Astrocyte (in vitro differentiated cells and primary cell): ENCODE measurements at regions not wholly inside any gene's neighbourhood (a gene's known extent, or its start where the extent isn't known, plus 50 kb on each side); places are given as distances from the start of the nearest gene placed in this dataset.

ENCODE experiments used
- DNase-seq: peaks from one replicate; pipeline ENCODE4 v3.0.0-alpha.2; 2010; ENCODE audit warnings: low read depth
- FAIRE-seq: peaks from 2 replicates; lab custom pipeline; 2011; peaks lifted over from hg19 to GRCh38; lab: Jason Lieb, UNC
- H2AFZ ChIP-seq: 2 replicates; pipeline ENCODE4 v1.6.0; 2012; ENCODE audit warnings: low read depth, low read length, inconsistent platforms
- H3K27ac ChIP-seq: 2 replicates; pipeline ENCODE4 v1.5.1; 2011; ENCODE audit warnings: low read depth, low read length, inconsistent platforms
- H3K27me3 ChIP-seq: 2 replicates; pipeline ENCODE4 v1.6.0; 2011; ENCODE audit warnings: low read length, inconsistent platforms; ENCODE audit not compliant: insufficient read depth
- H3K36me3 ChIP-seq: 2 replicates; pipeline ENCODE4 v1.5.1; 2011; ENCODE audit warnings: low read length, inconsistent platforms; ENCODE audit not compliant: insufficient read depth
- H3K4me1 ChIP-seq: 2 replicates; pipeline ENCODE4 v1.5.1; 2011; ENCODE audit warnings: low read length, inconsistent platforms; ENCODE audit not compliant: insufficient read depth
- H3K4me2 ChIP-seq: 2 replicates; pipeline ENCODE4 v1.6.0; 2012; ENCODE audit warnings: low read length, inconsistent platforms
- H3K4me3 ChIP-seq: 2 replicates; pipeline ENCODE4 v1.5.1; 2011; ENCODE audit warnings: low read depth, mild to moderate bottlenecking, low read length, inconsistent platforms; ENCODE audit not compliant: insufficient read depth
- H3K79me2 ChIP-seq: 2 replicates; pipeline ENCODE4 v1.6.0; 2012; ENCODE audit warnings: mild to moderate bottlenecking, low read length, inconsistent platforms; ENCODE audit not compliant: insufficient read depth
- H3K9ac ChIP-seq: 2 replicates; pipeline ENCODE4 v1.6.0; 2012; ENCODE audit warnings: mild to moderate bottlenecking, low read length, inconsistent platforms
- H3K9me3 ChIP-seq: 2 replicates; pipeline ENCODE4 v1.5.1; 2012; ENCODE audit warnings: low read depth, mild to moderate bottlenecking, low read length, inconsistent platforms; ENCODE audit not compliant: insufficient read depth
- H4K20me1 ChIP-seq: 2 replicates; pipeline ENCODE4 v1.6.0; 2012; ENCODE audit warnings: low read length, inconsistent platforms; ENCODE audit not compliant: insufficient read depth
- H3K27ac Mint-ChIP-seq: one replicate; pipeline ENCODE4 v1.8.0; 2021; ENCODE audit warnings: mild to moderate bottlenecking, mixed read lengths; ENCODE audit not compliant: unreplicated experiment
- H3K27me3 Mint-ChIP-seq: one replicate; pipeline ENCODE4 v1.8.0; 2021; ENCODE audit warnings: low read depth, mixed read lengths; ENCODE audit not compliant: unreplicated experiment
- H3K36me3 Mint-ChIP-seq: one replicate; pipeline ENCODE4 v1.8.0; 2021; ENCODE audit warnings: low read depth, mixed read lengths; ENCODE audit not compliant: unreplicated experiment
- H3K4me1 Mint-ChIP-seq: one replicate; pipeline ENCODE4 v1.8.0; 2021; ENCODE audit warnings: low read depth, mixed read lengths; ENCODE audit not compliant: unreplicated experiment
- H3K4me3 Mint-ChIP-seq: one replicate; pipeline ENCODE4 v1.8.0; 2021; ENCODE audit warnings: mild to moderate bottlenecking, moderate library complexity, mixed read lengths; ENCODE audit not compliant: unreplicated experiment
- H3K9me3 Mint-ChIP-seq: one replicate; pipeline ENCODE4 v1.8.0; 2021; ENCODE audit warnings: mild to moderate bottlenecking, mixed read lengths; ENCODE audit not compliant: unreplicated experiment
- CTCF ChIP-seq: IDR thresholded peaks from 2 replicates; pipeline ENCODE4 v1.5.1; 2011; ENCODE audit warnings: low read depth, mild to moderate bottlenecking, inconsistent platforms, low read length, moderate library complexity; ENCODE audit not compliant: insufficient read depth
- EZH2 ChIP-seq: IDR thresholded peaks from 2 replicates; pipeline ENCODE4 v1.6.1; 2012; ENCODE audit warnings: mild to moderate bottlenecking, low read length, inconsistent platforms; ENCODE audit not compliant: insufficient read depth

DNA sequence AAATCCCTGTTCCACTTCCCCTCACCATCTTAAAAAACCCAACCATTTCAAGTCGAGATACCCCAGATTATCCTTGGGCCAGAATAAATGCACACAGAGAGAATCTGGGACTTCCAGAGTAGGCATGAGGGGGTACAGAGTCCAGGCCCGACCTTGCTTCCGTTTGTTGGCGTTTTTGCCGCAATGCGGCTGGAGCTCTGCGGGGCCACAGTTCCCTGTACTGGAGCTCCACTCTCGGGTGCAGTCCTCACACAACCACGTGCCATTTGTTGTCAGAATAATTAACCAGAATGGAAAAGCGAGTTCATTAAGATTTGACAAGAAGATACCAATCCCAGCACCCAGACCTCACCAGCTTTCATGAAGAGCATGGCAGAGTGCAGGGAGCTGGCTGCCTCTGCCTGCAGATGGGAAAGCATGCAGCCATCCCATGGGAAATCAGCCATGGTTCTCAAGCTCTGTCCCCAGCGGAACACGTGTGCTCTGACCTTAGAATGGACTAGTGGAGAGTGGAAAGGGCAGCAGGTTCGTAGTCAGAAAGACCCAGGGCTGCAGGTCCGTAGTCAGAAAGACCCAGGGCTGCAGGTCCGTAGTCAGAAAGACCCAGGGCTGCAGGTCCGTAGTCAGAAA is 472.8 kb downstream of the EIPR1 start:
- no peaks in the 10 kb centered on the region for H3K27me3 ChIP-seq
- H3K4me3 ChIP-seq: no peak overlapping the region
- no peaks in the 10 kb centered on the region for H4K20me1 ChIP-seq
- H2AFZ ChIP-seq: no peak overlapping the region
- no peaks in the 10 kb centered on the region for H3K9me3 ChIP-seq
- FAIRE-seq (no peak), DNase-seq (no peak)
- H3K36me3 ChIP-seq: no peaks in the 10 kb centered on the region
- TF ChIP-seq CTCF (no peak), EZH2 (no peak)
- no peak overlapping the region for H3K4me2 ChIP-seq
- no peak overlapping the region for H3K27ac Mint-ChIP-seq
- peaks cover 32% of the 10 kb centered on the region for H3K27me3 Mint-ChIP-seq
- no peaks in the 10 kb centered on the region for H3K4me1 ChIP-seq
- H3K4me3 Mint-ChIP-seq: no peak overlapping the region
- H3K27ac ChIP-seq: no peak overlapping the region
- H3K9me3 Mint-ChIP-seq: no peaks in the 10 kb centered on the region
- peaks cover 4% of the 10 kb centered on the region for H3K4me1 Mint-ChIP-seq
- H3K9ac ChIP-seq: no peak overlapping the region
- H3K36me3 Mint-ChIP-seq: no peaks in the 10 kb centered on the region
- no peaks in the 10 kb centered on the region for H3K79me2 ChIP-seq

- Histone ChIP-seq H3K27ac (no peak overlapping the region), H4K20me1 (no peaks in the 10 kb centered on the region), H3K36me3 (no peaks in the 10 kb centered on the region), H3K4me3 (no peak overlapping the region), H3K4me1 (no peaks in the 10 kb centered on the region), H3K4me2 (no peak overlapping the region), H2AFZ (no peak overlapping the region), H3K9me3 (no peaks in the 10 kb centered on the region), H3K79me2 (no peaks in the 10 kb centered on the region), H3K27me3 (no peaks in the 10 kb centered on the region), H3K9ac (no peak overlapping the region)
- FAIRE-seq (no peak), DNase-seq (no peak)
- Mint-ChIP-seq H3K36me3 (no peaks in the 10 kb centered on the region), H3K27me3 (peaks cover 19% of the 10 kb centered on the region), H3K27ac (no peak overlapping the region), H3K9me3 (no peaks in the 10 kb centered on the region), H3K4me3 (no peak overlapping the region), H3K4me1 (peaks cover 4% of the 10 kb centered on the region)
- no peak for TF ChIP-seq CTCF
- TF ChIP-seq EZH2: no peak
Observed at GRCh38 chr2:2902547-2903281, 474.9 kb downstream of the EIPR1 start.
